ENCODE measurements at regions not wholly inside any gene's neighbourhood (a gene's known extent, or its start where the extent isn't known, plus 50 kb on each side); places are given as distances from the start of the nearest gene placed in this dataset.

DNA sequence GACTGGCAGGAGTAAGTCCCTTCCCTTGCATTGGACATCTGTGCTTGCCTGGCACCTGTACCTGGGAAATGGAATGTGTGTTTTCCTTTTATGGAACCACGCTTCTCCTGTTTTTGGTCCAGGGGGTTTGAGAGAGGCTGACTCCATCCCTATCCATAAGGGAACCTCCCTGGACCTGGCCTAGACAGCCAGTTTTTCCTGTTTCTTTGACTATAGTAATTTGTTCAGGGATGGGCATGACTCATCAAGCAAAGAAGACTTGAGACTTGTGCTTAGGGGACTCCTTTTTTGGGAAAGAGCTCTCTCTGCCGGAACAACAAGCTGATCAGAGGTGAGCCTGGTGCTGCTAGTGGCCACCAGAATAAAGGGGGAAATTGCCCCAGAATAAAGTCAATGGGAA is 393.8 kb downstream of the CDH26 start:
- DNase-seq (no peak), ATAC-seq (no peak)
- intact Hi-C loops (cut with micrococcal nuclease) = no loop called here
- Mint-ChIP-seq H3K36me3 (ENCODE audit: low read depth) (no peaks in the 10 kb centered on the region), H3K9me3 (no peaks in the 10 kb centered on the region), H3K4me1 (ENCODE audit: low read depth) (no peaks in the 10 kb centered on the region), H3K27ac (no peak overlapping the region), H3K4me3 (no peak overlapping the region), H3K27me3 (no peaks in the 10 kb centered on the region)
- ChIA-PET POLR2A (no interaction called here), CTCF (interaction anchor here (0.7 kb wide), 1 partner anchor 154 kb away, joined by 3 read pairs; no protein-coding TSS in a partner anchor)
- TF ChIP-seq, protein P1, sequence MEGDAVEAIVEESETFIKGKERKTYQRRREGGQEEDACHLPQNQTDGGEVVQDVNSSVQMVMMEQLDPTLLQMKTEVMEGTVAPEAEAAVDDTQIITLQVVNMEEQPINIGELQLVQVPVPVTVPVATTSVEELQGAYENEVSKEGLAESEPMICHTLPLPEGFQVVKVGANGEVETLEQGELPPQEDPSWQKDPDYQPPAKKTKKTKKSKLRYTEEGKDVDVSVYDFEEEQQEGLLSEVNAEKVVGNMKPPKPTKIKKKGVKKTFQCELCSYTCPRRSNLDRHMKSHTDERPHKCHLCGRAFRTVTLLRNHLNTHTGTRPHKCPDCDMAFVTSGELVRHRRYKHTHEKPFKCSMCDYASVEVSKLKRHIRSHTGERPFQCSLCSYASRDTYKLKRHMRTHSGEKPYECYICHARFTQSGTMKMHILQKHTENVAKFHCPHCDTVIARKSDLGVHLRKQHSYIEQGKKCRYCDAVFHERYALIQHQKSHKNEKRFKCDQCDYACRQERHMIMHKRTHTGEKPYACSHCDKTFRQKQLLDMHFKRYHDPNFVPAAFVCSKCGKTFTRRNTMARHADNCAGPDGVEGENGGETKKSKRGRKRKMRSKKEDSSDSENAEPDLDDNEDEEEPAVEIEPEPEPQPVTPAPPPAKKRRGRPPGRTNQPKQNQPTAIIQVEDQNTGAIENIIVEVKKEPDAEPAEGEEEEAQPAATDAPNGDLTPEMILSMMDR (IDR thresholded peaks at IDR 0.05) = no peak

GRCh38 chr20:60352596-60352995 is 394.4 kb downstream of the CDH26 start:
- Mint-ChIP-seq H3K4me1 (ENCODE audit: low read depth) (no peaks in the 10 kb centered on the region), H3K9me3 (no peaks in the 10 kb centered on the region), H3K4me3 (no peak overlapping the region), H3K27ac (no peak overlapping the region), H3K36me3 (ENCODE audit: low read depth) (no peaks in the 10 kb centered on the region), H3K27me3 (no peaks in the 10 kb centered on the region)
- DNase-seq (no peak), ATAC-seq (no peak)
- TF ChIP-seq, protein P1 (IDR thresholded peaks at IDR 0.05) = no peak
- CTCF ChIA-PET = no interaction called here
- POLR2A ChIA-PET = no interaction called here
- intact Hi-C loops (cut with micrococcal nuclease) = no loop called here

GRCh38 chr20:60354024-60354580 is 395.9 kb downstream of the CDH26 start:
- TF ChIP-seq, protein P1 (IDR thresholded peaks at IDR 0.05) = no peak
- intact Hi-C loops (cut with micrococcal nuclease) = no loop called here
- ATAC-seq = no peak

GRCh38 chr20:60358101-60358500 is 399.9 kb downstream of the CDH26 start:
- intact Hi-C loops (cut with micrococcal nuclease) = no loop called here
- Mint-ChIP-seq H3K4me3 (no peak overlapping the region), H3K27me3 (no peaks in the 10 kb centered on the region), H3K9me3 (no peaks in the 10 kb centered on the region), H3K4me1 (ENCODE audit: low read depth) (no peaks in the 10 kb centered on the region), H3K27ac (no peak overlapping the region), H3K36me3 (ENCODE audit: low read depth) (no peaks in the 10 kb centered on the region)
- no peak for DNase-seq
- TF ChIP-seq, protein P1 (IDR thresholded peaks at IDR 0.05) = no peak
- ChIA-PET CTCF (no interaction called here), POLR2A (no interaction called here)
- ATAC-seq = no peak

More at GRCh38 chr20:60354024-60354580, 395.9 kb downstream of the CDH26 start:
- no peak overlapping the region for H3K27ac Mint-ChIP-seq
- no peaks in the 10 kb centered on the region for H3K9me3 Mint-ChIP-seq
- ChIA-PET POLR2A (no interaction called here), CTCF (no interaction called here)
- DNase-seq = no peak
- H3K36me3 Mint-ChIP-seq (ENCODE audit: low read depth) = no peaks in the 10 kb centered on the region
- no peaks in the 10 kb centered on the region for H3K27me3 Mint-ChIP-seq
- no peak overlapping the region for H3K4me3 Mint-ChIP-seq
- H3K4me1 Mint-ChIP-seq (ENCODE audit: low read depth) = no peaks in the 10 kb centered on the region

GRCh38 chr20:60359010-60359409 is 400.8 kb downstream of the CDH26 start:
- TF ChIP-seq, protein P1 (IDR thresholded peaks at IDR 0.05) = no peak
- Mint-ChIP-seq H3K27ac (no peak overlapping the region), H3K36me3 (ENCODE audit: low read depth) (no peaks in the 10 kb centered on the region), H3K4me1 (ENCODE audit: low read depth) (no peaks in the 10 kb centered on the region), H3K27me3 (no peaks in the 10 kb centered on the region), H3K4me3 (no peak overlapping the region), H3K9me3 (no peaks in the 10 kb centered on the region)
- intact Hi-C loops (cut with micrococcal nuclease) = no loop called here
- ChIA-PET CTCF (no interaction called here), POLR2A (no interaction called here)
- no peak for DNase-seq
- no peak for ATAC-seq

Data from activated CD8-positive, alpha-beta T cell treated with anti-CD3 and anti-CD28 coated beads for 36 hours (primary cell).